ENCODE measurements at regions not wholly inside any gene's neighbourhood (a gene's known extent, or its start where the extent isn't known, plus 50 kb on each side); places are given as distances from the start of the nearest gene placed in this dataset.

- no peak for TF ChIP-seq JUN (IDR thresholded peaks at IDR 0.05; ENCODE audit: borderline replicate concordance, insufficient read depth, insufficient read length, low read depth)
- TF ChIP-seq POLR2AphosphoS5 (IDR thresholded peaks at IDR 0.05; ENCODE audit: insufficient read depth, low read depth, low read length) = no peak
- no peak for TF ChIP-seq GATA2 (IDR thresholded peaks at IDR 0.05; ENCODE audit: insufficient read depth, insufficient read length, low read depth, low read length)
- TF ChIP-seq CTCF (IDR thresholded peaks at IDR 0.05; ENCODE audit: extremely low read depth in 1 of 2, insufficient read depth in 1 of 2, low read depth in 1 of 2, low read length in 2 of 2) = no peak
- no peak for TF ChIP-seq MYC (IDR thresholded peaks at IDR 0.05; ENCODE audit: low read depth, low read length)
- TF ChIP-seq EZH2 (IDR thresholded peaks at IDR 0.05; ENCODE audit: borderline replicate concordance, low read depth, low read length, severe bottlenecking) = no peak
- TF ChIP-seq FOS (IDR thresholded peaks at IDR 0.05; ENCODE audit: borderline replicate concordance, insufficient read depth, low read length) = no peak
- no peak for TF ChIP-seq MAX (IDR thresholded peaks at IDR 0.05; ENCODE audit: insufficient read depth, insufficient read length)
- TF ChIP-seq POLR2A (IDR thresholded peaks at IDR 0.05; ENCODE audit: low read depth, low read length) = no peak
- H3K36me3 ChIP-seq (ENCODE audit: control insufficient read depth in 2 of 2, extremely low read depth in 1 of 2, insufficient read depth in 2 of 2, low read length in 2 of 2) = no peaks in the 10 kb centered on the region
- no peak overlapping the region for H2AFZ ChIP-seq (ENCODE audit: low read depth, low read length)
- no peak overlapping the region for H3K4me2 ChIP-seq (ENCODE audit: insufficient read depth, low read length)
- no peak overlapping the region for H3K27ac ChIP-seq (ENCODE audit: insufficient read depth, low read depth, low read length)
- no peaks in the 10 kb centered on the region for H3K79me2 ChIP-seq (ENCODE audit: control insufficient read depth, insufficient read depth, low read length)
- CTCF ChIA-PET = interaction anchor here (0.8 to 1.4 kb wide), 3 partner anchors 10 to 1195 kb away, joined by 3 to 4 read pairs (median 3); no protein-coding TSS in a partner anchor
- no peaks in the 10 kb centered on the region for H3K9me1 ChIP-seq (replicated peaks; ENCODE audit: control insufficient read depth, extremely low read depth, insufficient read depth, low read length)
- H3K27me3 ChIP-seq (ENCODE audit: control insufficient read depth in 2 of 2, insufficient read depth in 2 of 2, low read length in 2 of 2) = no peaks in the 10 kb centered on the region
- intact Hi-C loops (cut with micrococcal nuclease) (no loop called here), dilution Hi-C loops (cut with MboI; ENCODE audit: extremely low pct_ligation_motif_present, low sequenced_read_pairs) (no loop called here)
- DNase-seq (ENCODE audit: low read depth, low spot score) (peak; percentile 82), FAIRE-seq (peak; percentile 71)
- no peak overlapping the region for H3K9ac ChIP-seq (replicated peaks; ENCODE audit: extremely low read depth, insufficient read depth, low read length)
- no TSS peak for BruUV-seq (replicated peaks)
- H4K20me1 ChIP-seq (replicated peaks; ENCODE audit: control insufficient read depth, extremely low read depth, insufficient read depth, low read length) = no peaks in the 10 kb centered on the region
- H3K4me3 ChIP-seq (replicated peaks in 1 of 3; ENCODE audit: insufficient read depth in 1 of 3, low read depth in 1 of 3, low read length in 3 of 3) = no peak overlapping the region
- H3K9me3 ChIP-seq (replicated peaks; ENCODE audit: control insufficient read depth, insufficient read depth, low read length) = no peaks in the 10 kb centered on the region
- POLR2A ChIA-PET = no interaction called here
- peaks cover 2% of the 10 kb centered on the region for H3K4me1 ChIP-seq (ENCODE audit: control insufficient read depth, extremely low read depth, insufficient read depth, low read length)
Observed at GRCh38 chr5:124865603-124866354, 119.3 kb upstream of the ZNF608 start.

All from endothelial cell of umbilical vein (primary cell).